Endothelial cell of umbilical vein (primary cell): ENCODE measurements at regions not wholly inside any gene's neighbourhood (a gene's known extent, or its start where the extent isn't known, plus 50 kb on each side); places are given as distances from the start of the nearest gene placed in this dataset.

Experiments used
- BruUV-seq: library from RNA; stranded (reverse); fragments of 400-500 nt; replicated peaks from 2 replicates; lab custom pipeline; 2021; lab: Mats Ljungman, UMichigan
- CTCF ChIA-PET: fragments of 300-600, 350-600 bp; sonication (Branson Sonifier 250); formaldehyde crosslinking; loops from one replicate; lab custom pipeline; 2021; ENCODE audit warnings: antibody characterized with exemption, inconsistent platforms; lab: Charles Lee
- POLR2A ChIA-PET: fragments of 300-600, 350-600 bp; sonication (Branson Sonifier 250); formaldehyde crosslinking; loops from one replicate; lab custom pipeline; 2021; ENCODE audit warnings: antibody characterized with exemption, inconsistent platforms; lab: Charles Lee
- DNase-seq: peaks from one replicate; pipeline ENCODE4 v3.0.0-alpha.2; 2011; ENCODE audit warnings: low read depth, low spot score
- FAIRE-seq: peaks from 2 replicates; lab custom pipeline; 2011; peaks lifted over from hg19 to GRCh38; lab: Jason Lieb, UNC
- H2AFZ ChIP-seq: 2 replicates; pipeline ENCODE4 v1.6.0; 2012; ENCODE audit warnings: low read depth, low read length, control low read depth, inconsistent platforms
- H3K27ac ChIP-seq: 2 replicates; pipeline ENCODE4 v1.5.1; 2011; ENCODE audit warnings: low read depth, mild to moderate bottlenecking, control low read depth, low read length, moderate library complexity; ENCODE audit not compliant: insufficient read depth
- H3K27me3 ChIP-seq, 2 experiments: 2 replicates each; pipeline versions ENCODE4 v1.6.0 to v1.6.1; 2011; ENCODE audit warnings: low read length in 2 of 2, mixed read lengths in 1 of 2; ENCODE audit not compliant: control insufficient read depth in 2 of 2, insufficient read depth in 2 of 2
- H3K36me3 ChIP-seq, 2 experiments: 2 replicates in 1 of 2; 3 replicates in 1 of 2; pipeline ENCODE4 v1.5.1; 2011; ENCODE audit warnings: low read length in 2 of 2, mild to moderate bottlenecking in 1 of 2, moderate library complexity in 1 of 2; ENCODE audit not compliant: control insufficient read depth in 2 of 2, insufficient read depth in 2 of 2; ENCODE audit errors: extremely low read depth in 1 of 2
- H3K4me1 ChIP-seq: 3 replicates; pipeline ENCODE4 v1.5.1; 2011; ENCODE audit warnings: mild to moderate bottlenecking, low read length; ENCODE audit not compliant: control insufficient read depth, insufficient read depth; ENCODE audit errors: extremely low read depth
- H3K4me2 ChIP-seq: 2 replicates; pipeline ENCODE4 v1.6.1; 2011; ENCODE audit warnings: low read length, control low read depth, mixed read lengths; ENCODE audit not compliant: insufficient read depth
- H3K4me3 ChIP-seq, 3 experiments: fragments of 200-600 bp in 1 of 3; sonication (generic), shearing (Covaris generic) in 1 of 3; replicated peaks in 1 of 3; 2 replicates each; pipeline ENCODE4 v1.5.1; 2011 to 2016; ENCODE audit warnings: control low read depth in 3 of 3, low read length in 3 of 3, mild to moderate bottlenecking in 2 of 3, inconsistent platforms in 1 of 3, low read depth in 1 of 3, moderate library complexity in 1 of 3; ENCODE audit not compliant: insufficient read depth in 1 of 3
- H3K79me2 ChIP-seq: 2 replicates; pipeline ENCODE4 v1.6.0; 2012; ENCODE audit warnings: low read length, inconsistent platforms; ENCODE audit not compliant: control insufficient read depth, insufficient read depth
- H3K9ac ChIP-seq: replicated peaks from 2 replicates; pipeline ENCODE3; 2011; ENCODE audit warnings: low read length, control low read depth; ENCODE audit not compliant: insufficient read depth; ENCODE audit errors: extremely low read depth
- H3K9me1 ChIP-seq: replicated peaks from 3 replicates; pipeline ENCODE4 v1.6.0; 2011; ENCODE audit warnings: mild to moderate bottlenecking, low read length; ENCODE audit not compliant: control insufficient read depth, insufficient read depth; ENCODE audit errors: extremely low read depth
- H3K9me3 ChIP-seq: replicated peaks from 2 replicates; pipeline ENCODE4 v1.5.1; 2012; ENCODE audit warnings: low read length, inconsistent platforms; ENCODE audit not compliant: control insufficient read depth, insufficient read depth
- H4K20me1 ChIP-seq: replicated peaks from 2 replicates; pipeline ENCODE3; 2011; ENCODE audit warnings: mild to moderate bottlenecking, low read length; ENCODE audit not compliant: control insufficient read depth, insufficient read depth; ENCODE audit errors: extremely low read depth
- EZH2 ChIP-seq: IDR thresholded peaks from 2 replicates; pipeline ENCODE4 v1.6.1; 2012; ENCODE audit warnings: borderline replicate concordance, low read depth, mild to moderate bottlenecking, moderate library complexity, low read length, inconsistent platforms; ENCODE audit not compliant: severe bottlenecking
- FOS ChIP-seq: IDR thresholded peaks from 2 replicates; pipeline ENCODE4 v1.6.1; 2011; ENCODE audit warnings: mild to moderate bottlenecking, low read length, moderate library complexity, borderline replicate concordance; ENCODE audit not compliant: insufficient read depth
- GATA2 ChIP-seq: IDR thresholded peaks from 2 replicates; pipeline ENCODE4 v1.7.0; 2011; ENCODE audit warnings: low read depth, mild to moderate bottlenecking, moderate library complexity, mixed read lengths, low read length; ENCODE audit not compliant: insufficient read length, insufficient read depth
- JUN ChIP-seq: IDR thresholded peaks from 2 replicates; pipeline ENCODE4 v1.6.1; 2011; ENCODE audit warnings: borderline replicate concordance, low read depth; ENCODE audit not compliant: insufficient read length, insufficient read depth
- MYC ChIP-seq: IDR thresholded peaks from one replicate; pipeline ENCODE4 v1.6.1; 2011; ENCODE audit warnings: mild to moderate bottlenecking, low read depth, low read length
- POLR2A ChIP-seq: IDR thresholded peaks from 2 replicates; pipeline ENCODE4 v1.6.1; 2012; ENCODE audit warnings: low read depth, mild to moderate bottlenecking, control low read depth, low read length
- POLR2AphosphoS5 ChIP-seq: IDR thresholded peaks from 2 replicates; pipeline ENCODE4 v1.6.1; 2012; ENCODE audit warnings: low read depth, mild to moderate bottlenecking, control low read depth, low read length, moderate library complexity; ENCODE audit not compliant: insufficient read depth
- dilution Hi-C: fragments of 300-500 bp; cut with MboI; formaldehyde crosslinking; loops from one replicate; pipeline ENCODE4 v1.15.0; 2019; ENCODE audit warnings: low sequenced_read_pairs; ENCODE audit not compliant: extremely low pct_ligation_motif_present
- intact Hi-C: fragments of 100-400 bp; cut with micrococcal nuclease; formaldehyde crosslinking; loops from one replicate; pipeline ENCODE4 v1.10.0; 2022
- TF ChIP-seq, protein P1 (sequence below): IDR thresholded peaks from 2 replicates; pipeline ENCODE4 v1.6.1; 2011; ENCODE audit not compliant: insufficient read depth, insufficient read length
- TF ChIP-seq, protein P2 (sequence below), 2 donors: IDR thresholded peaks; 1 replicate in 1 of 2; 2 replicates in 1 of 2; pipeline ENCODE4 v1.5.1; 2011; ENCODE audit warnings: low read length in 2 of 2, mild to moderate bottlenecking in 2 of 2, moderate library complexity in 2 of 2, control low read depth in 1 of 2, inconsistent platforms in 1 of 2, low read depth in 1 of 2; ENCODE audit not compliant: insufficient read depth in 1 of 2; ENCODE audit errors: extremely low read depth in 1 of 2

DNA sequence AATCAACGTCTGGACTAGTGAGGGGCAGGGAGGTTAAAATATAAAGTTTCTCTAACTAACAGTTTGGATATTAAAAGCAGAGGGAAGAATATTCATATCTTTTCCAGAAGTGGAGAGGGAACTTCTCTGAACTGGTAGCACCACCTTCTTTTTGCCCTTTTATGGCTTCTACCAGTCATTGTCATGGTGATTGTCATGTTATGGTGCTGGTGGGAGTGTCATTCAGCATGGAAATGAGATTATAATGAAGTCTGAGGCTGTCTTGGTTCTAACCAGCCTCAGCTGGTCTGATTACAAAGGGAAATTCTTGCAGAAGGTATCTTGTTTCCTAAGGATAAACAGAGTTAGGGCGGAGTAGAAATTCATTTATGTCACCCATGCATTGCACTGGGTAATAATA lies 523.8 kb downstream of the ZWINT start:
- Histone ChIP-seq H3K36me3 (no peaks in the 10 kb centered on the region), H3K4me1 (no peaks in the 10 kb centered on the region), H4K20me1 (no peaks in the 10 kb centered on the region), H3K4me3 (no peak overlapping the region), H3K9ac (no peak overlapping the region), H2AFZ (no peak overlapping the region), H3K9me1 (no peaks in the 10 kb centered on the region), H3K79me2 (no peaks in the 10 kb centered on the region), H3K9me3 (no peaks in the 10 kb centered on the region), H3K4me2 (no peak overlapping the region), H3K27ac (no peak overlapping the region), H3K27me3 (no peaks in the 10 kb centered on the region)
- no peak for FAIRE-seq
- no peak for DNase-seq
- no peak for TF ChIP-seq POLR2AphosphoS5
- TF ChIP-seq EZH2 = no peak
- no peak for TF ChIP-seq JUN
- TF ChIP-seq MYC = no peak
- no peak for TF ChIP-seq FOS
- no peak for TF ChIP-seq POLR2A
- TF ChIP-seq, protein P1, sequence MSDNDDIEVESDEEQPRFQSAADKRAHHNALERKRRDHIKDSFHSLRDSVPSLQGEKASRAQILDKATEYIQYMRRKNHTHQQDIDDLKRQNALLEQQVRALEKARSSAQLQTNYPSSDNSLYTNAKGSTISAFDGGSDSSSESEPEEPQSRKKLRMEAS = no peak
- TF ChIP-seq, protein P2, sequence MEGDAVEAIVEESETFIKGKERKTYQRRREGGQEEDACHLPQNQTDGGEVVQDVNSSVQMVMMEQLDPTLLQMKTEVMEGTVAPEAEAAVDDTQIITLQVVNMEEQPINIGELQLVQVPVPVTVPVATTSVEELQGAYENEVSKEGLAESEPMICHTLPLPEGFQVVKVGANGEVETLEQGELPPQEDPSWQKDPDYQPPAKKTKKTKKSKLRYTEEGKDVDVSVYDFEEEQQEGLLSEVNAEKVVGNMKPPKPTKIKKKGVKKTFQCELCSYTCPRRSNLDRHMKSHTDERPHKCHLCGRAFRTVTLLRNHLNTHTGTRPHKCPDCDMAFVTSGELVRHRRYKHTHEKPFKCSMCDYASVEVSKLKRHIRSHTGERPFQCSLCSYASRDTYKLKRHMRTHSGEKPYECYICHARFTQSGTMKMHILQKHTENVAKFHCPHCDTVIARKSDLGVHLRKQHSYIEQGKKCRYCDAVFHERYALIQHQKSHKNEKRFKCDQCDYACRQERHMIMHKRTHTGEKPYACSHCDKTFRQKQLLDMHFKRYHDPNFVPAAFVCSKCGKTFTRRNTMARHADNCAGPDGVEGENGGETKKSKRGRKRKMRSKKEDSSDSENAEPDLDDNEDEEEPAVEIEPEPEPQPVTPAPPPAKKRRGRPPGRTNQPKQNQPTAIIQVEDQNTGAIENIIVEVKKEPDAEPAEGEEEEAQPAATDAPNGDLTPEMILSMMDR (IDR thresholded peaks at IDR 0.05; ENCODE audit: extremely low read depth in 1 of 2, insufficient read depth in 1 of 2, low read depth in 1 of 2, low read length in 2 of 2) = no peak
- TF ChIP-seq GATA2 = no peak
- intact Hi-C loops (no loop called here), dilution Hi-C loops (no loop called here)
- BruUV-seq = no TSS peak
- CTCF ChIA-PET = no interaction called here
- POLR2A ChIA-PET = no interaction called here
